K562 (cell line): ENCODE measurements at regions not wholly inside any gene's neighbourhood (a gene's known extent, or its start where the extent isn't known, plus 50 kb on each side); places are given as distances from the start of the nearest gene placed in this dataset.

Source experiments
- CTCF ChIP-seq, 3 experiments: IDR thresholded peaks in 2 of 3; conservative IDR thresholded peaks in 1 of 3; 2 replicates each; pipeline ENCODE4 v1.5.1; 2011 to 2012; ENCODE audit warnings: low read length in 3 of 3, mild to moderate bottlenecking in 3 of 3, control low read depth in 2 of 3, improper control_type of control experiment in 1 of 3, inconsistent platforms in 1 of 3, low read depth in 1 of 3, mixed read lengths in 1 of 3, moderate library complexity in 1 of 3; ENCODE audit not compliant: insufficient read depth in 2 of 3
- EZH2 ChIP-seq: IDR thresholded peaks from 2 replicates; pipeline ENCODE4 v1.6.1; 2012; ENCODE audit warnings: low read depth, mild to moderate bottlenecking, inconsistent platforms, low read length, borderline replicate concordance
- HSF4 ChIP-seq: fragments of 250-450 bp; sonication (Bioruptor Pico); IDR thresholded peaks from 2 replicates; pipeline ENCODE4 v2.1.2; 2022; ENCODE audit warnings: mild to moderate bottlenecking, moderate library complexity, borderline replicate concordance
- ILF3 ChIP-seq: fragments of 450-650 bp; IDR thresholded peaks from 2 replicates; pipeline ENCODE4 v1.6.1; 2018; ENCODE audit warnings: antibody characterized with exemption, mild to moderate bottlenecking, moderate library complexity, borderline replicate concordance
- MAX ChIP-seq: sonication (generic); formaldehyde crosslinking; IDR thresholded peaks from 2 replicates; pipeline ENCODE4 v1.9.0; 2022; ENCODE audit warnings: mild to moderate bottlenecking, missing genetic modification reagents
- PHF8 ChIP-seq: fragments of 200-600 bp; sonication (generic); IDR thresholded peaks from 2 replicates; pipeline ENCODE4 v1.6.1; 2012; ENCODE audit warnings: mixed run types, mild to moderate bottlenecking, inconsistent platforms, low read length, moderate library complexity, borderline replicate concordance
- SIN3B ChIP-seq: fragments of 450-650 bp; IDR thresholded peaks from 2 replicates; pipeline ENCODE4 v1.6.1; 2017; ENCODE audit warnings: low read depth, mild to moderate bottlenecking, moderate library complexity
- ZFP1 ChIP-seq: fragments of 450-650 bp; formaldehyde crosslinking; IDR thresholded peaks from 2 replicates; pipeline ENCODE4 v1.4.0; 2020; ENCODE audit warnings: mild to moderate bottlenecking, mixed read lengths
- ZNF280A ChIP-seq: fragments of 450-650 bp; IDR thresholded peaks from 2 replicates; pipeline ENCODE4 v1.6.1; 2018; ENCODE audit warnings: mild to moderate bottlenecking, low read depth; ENCODE audit not compliant: partially characterized antibody
- ZZZ3 ChIP-seq: fragments of 450-650 bp; IDR thresholded peaks from 2 replicates; pipeline ENCODE4 v1.6.1; 2016; ENCODE audit warnings: antibody characterized with exemption, mild to moderate bottlenecking, moderate library complexity

GRCh38 chr2:173629076-173629475, 274.4 kb downstream of the CDCA7 start:
- TF ChIP-seq SIN3B (no peak), ZFP1 (CRISPR knock-in tag) (no peak), ILF3 (no peak), ZNF280A (no peak), PHF8 (no peak), EZH2 (no peak), CTCF (IDR thresholded peaks at IDR 0.05 in 2 of 3, conservative IDR thresholded peaks at IDR 0.05 in 1 of 3; ENCODE audit: insufficient read depth in 2 of 3, low read depth in 1 of 3, low read length in 3 of 3) (no peak), MAX (CRISPR knock-in tag) (no peak), ZZZ3 (no peak), HSF4 (CRISPR knock-in tag) (no peak)
